HG03066 (cell line): ENCODE measurements at regions not wholly inside any gene's neighbourhood (a gene's known extent, or its start where the extent isn't known, plus 50 kb on each side); places are given as distances from the start of the nearest gene placed in this dataset.

Source experiments
- ATAC-seq: cut with Tn5 transposase; IDR thresholded peaks from one replicate; pipeline ENCODE4 v1.9.1; 2021; ENCODE audit warnings: low read depth; ENCODE audit not compliant: unreplicated experiment

DNA sequence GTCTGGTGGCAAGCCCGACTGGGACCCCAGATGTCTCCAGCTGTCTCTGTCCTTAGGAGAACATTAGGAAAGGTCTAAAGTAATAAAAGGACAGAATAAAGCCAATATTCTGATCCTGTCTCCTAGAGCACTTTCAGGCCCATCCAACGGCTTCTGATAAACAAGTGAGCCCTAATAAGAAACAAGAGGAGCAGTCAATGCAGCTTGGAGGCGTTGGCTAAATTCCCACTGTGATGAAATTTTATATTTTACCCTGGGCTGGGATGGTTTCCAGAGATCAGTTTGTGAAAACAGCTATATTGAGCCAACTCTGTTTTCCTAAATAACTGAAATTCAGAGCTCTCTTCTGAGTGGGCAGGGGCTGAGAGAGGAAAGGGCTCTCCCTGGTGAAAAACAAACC is 55.5 kb upstream of the SRRM4 start:
- ATAC-seq: no peak
